H9 (cell line): ENCODE measurements at regions not wholly inside any gene's neighbourhood (a gene's known extent, or its start where the extent isn't known, plus 50 kb on each side); places are given as distances from the start of the nearest gene placed in this dataset.

ENCODE experiments used
- DNase-seq: peaks from one replicate; pipeline ENCODE4 v3.0.0-alpha.2; 2017
- H2AFZ ChIP-seq: one replicate; pipeline ENCODE4 v1.6.1; 2013; ENCODE audit warnings: mild to moderate bottlenecking, low read length, control low read depth, moderate library complexity
- H2AK5ac ChIP-seq: 2 replicates; pipeline ENCODE4 v1.6.1; 2013; ENCODE audit warnings: low read length, control low read depth, mixed read lengths; ENCODE audit not compliant: insufficient read length
- H2BK120ac ChIP-seq: one replicate; pipeline ENCODE4 v1.6.1; 2013; ENCODE audit warnings: low read depth, mild to moderate bottlenecking, low read length, control low read depth, inconsistent platforms; ENCODE audit not compliant: poor library complexity, severe bottlenecking
- H2BK12ac ChIP-seq: 2 replicates; pipeline ENCODE4 v1.6.1; 2013; ENCODE audit warnings: low read length, control low read depth, mixed read lengths, low read depth; ENCODE audit not compliant: insufficient read length
- H2BK15ac ChIP-seq: 2 replicates; pipeline ENCODE4 v1.6.1; 2013; ENCODE audit warnings: low read depth, low read length, control low read depth
- H2BK20ac ChIP-seq: one replicate; pipeline ENCODE4 v1.6.1; 2013; ENCODE audit warnings: low read depth, mild to moderate bottlenecking, low read length, control low read depth, inconsistent platforms; ENCODE audit not compliant: poor library complexity, severe bottlenecking
- H2BK5ac ChIP-seq: 2 replicates; pipeline ENCODE4 v1.6.1; 2013; ENCODE audit warnings: low read length, control low read depth, mixed read lengths; ENCODE audit not compliant: insufficient read length
- H3K14ac ChIP-seq: 2 replicates; pipeline ENCODE4 v1.6.1; 2013; ENCODE audit warnings: low read length, control low read depth; ENCODE audit not compliant: insufficient read depth
- H3K18ac ChIP-seq: 2 replicates; pipeline ENCODE4 v1.6.1; 2013; ENCODE audit warnings: low read depth, mild to moderate bottlenecking, mixed read lengths, low read length, control low read depth; ENCODE audit not compliant: insufficient read length
- H3K23ac ChIP-seq: 2 replicates; pipeline ENCODE4 v1.6.1; 2013; ENCODE audit warnings: low read length, control low read depth, mixed read lengths, low read depth; ENCODE audit not compliant: insufficient read length
- H3K23me2 ChIP-seq: 2 replicates; pipeline ENCODE4 v1.6.1; 2013; ENCODE audit warnings: low read depth, mild to moderate bottlenecking, mixed read lengths, low read length, control low read depth; ENCODE audit not compliant: insufficient read length, poor library complexity, severe bottlenecking
- H3K27ac ChIP-seq: 2 replicates; pipeline ENCODE4 v1.5.1; 2013; ENCODE audit warnings: low read length, control low read depth, mixed read lengths, low read depth; ENCODE audit not compliant: insufficient read length
- H3K27me3 ChIP-seq: 2 replicates; pipeline ENCODE4 v1.6.1; 2013; ENCODE audit warnings: low read length, control low read depth, inconsistent platforms; ENCODE audit not compliant: insufficient read depth
- H3K4ac ChIP-seq: 2 replicates; pipeline ENCODE4 v1.6.1; 2013; ENCODE audit warnings: low read depth, mild to moderate bottlenecking, control low read depth, inconsistent platforms, low read length, moderate library complexity
- H3K4me1 ChIP-seq: 2 replicates; pipeline ENCODE4 v1.6.1; 2013; ENCODE audit warnings: low read length, control low read depth, inconsistent platforms; ENCODE audit not compliant: insufficient read depth
- H3K4me2 ChIP-seq: 2 replicates; pipeline ENCODE4 v1.6.1; 2013; ENCODE audit warnings: low read length, control low read depth, mixed read lengths; ENCODE audit not compliant: insufficient read length, insufficient read depth
- H3K56ac ChIP-seq: 2 replicates; pipeline ENCODE4 v1.6.1; 2013; ENCODE audit warnings: low read depth, mild to moderate bottlenecking, mixed read lengths, low read length, control low read depth; ENCODE audit not compliant: insufficient read length
- H3K79me1 ChIP-seq: 2 replicates; pipeline ENCODE4 v1.6.1; 2013; ENCODE audit warnings: low read depth, mild to moderate bottlenecking, moderate library complexity, low read length, control low read depth, inconsistent platforms; ENCODE audit not compliant: insufficient read depth, poor library complexity, severe bottlenecking
- H3K79me2 ChIP-seq: 2 replicates; pipeline ENCODE4 v1.6.1; 2013; ENCODE audit warnings: low read length, control low read depth, inconsistent platforms; ENCODE audit not compliant: insufficient read depth
- H3K9ac ChIP-seq: 2 replicates; pipeline ENCODE4 v1.6.1; 2013; ENCODE audit warnings: low read length, control low read depth, mixed read lengths; ENCODE audit not compliant: insufficient read length; ENCODE audit errors: extremely low read depth
- H3K9me3 ChIP-seq: one replicate; pipeline ENCODE4 v1.6.1; 2013; ENCODE audit warnings: low read depth, low read length, inconsistent platforms; ENCODE audit not compliant: control insufficient read depth
- H3T11ph ChIP-seq: one replicate; pipeline ENCODE4 v1.6.1; 2013; ENCODE audit warnings: mild to moderate bottlenecking, low read length, control low read depth, inconsistent platforms
- H4K20me1 ChIP-seq: one replicate; pipeline ENCODE4 v1.6.1; 2013; ENCODE audit not compliant: control insufficient read depth, insufficient read length, insufficient read depth
- H4K5ac ChIP-seq: 2 replicates; pipeline ENCODE4 v1.6.1; 2013; ENCODE audit warnings: low read depth, mild to moderate bottlenecking, mixed read lengths, low read length, control low read depth; ENCODE audit not compliant: insufficient read length
- H4K8ac ChIP-seq: replicated peaks from 2 replicates; pipeline ENCODE4 v1.6.1; 2013; ENCODE audit warnings: low read length, control low read depth, mixed read lengths, low read depth; ENCODE audit not compliant: insufficient read length
- H4K91ac ChIP-seq: 2 replicates; pipeline ENCODE4 v1.6.1; 2013; ENCODE audit warnings: low read depth, mild to moderate bottlenecking, moderate library complexity, mixed read lengths, low read length, control low read depth; ENCODE audit not compliant: insufficient read length
- H3K27ac Mint-ChIP-seq, 3 experiments: 2 replicates in 2 of 3; 3 replicates in 1 of 3; pipeline ENCODE4 v1.8.0; 2020 to 2021; ENCODE audit warnings: mixed read lengths in 3 of 3, mild to moderate bottlenecking in 1 of 3, moderate library complexity in 1 of 3
- H3K27me3 Mint-ChIP-seq: 2 replicates; pipeline ENCODE4 v1.8.0; 2021; ENCODE audit warnings: low read depth, mild to moderate bottlenecking, moderate library complexity, mixed read lengths
- H3K36me3 Mint-ChIP-seq, 3 experiments: 2 replicates in 2 of 3; 3 replicates in 1 of 3; pipeline ENCODE4 v1.8.0; 2020 to 2021; ENCODE audit warnings: low read depth in 3 of 3, mixed read lengths in 3 of 3; ENCODE audit not compliant: insufficient read depth in 1 of 3
- H3K4me1 Mint-ChIP-seq, 2 experiments: 2 replicates each; pipeline ENCODE4 v1.8.0; 2020; ENCODE audit warnings: mixed read lengths in 2 of 2
- H3K4me3 Mint-ChIP-seq, 2 experiments: 2 replicates in 1 of 2; 3 replicates in 1 of 2; pipeline ENCODE4 v1.8.0; 2020 to 2021; ENCODE audit warnings: mild to moderate bottlenecking in 2 of 2, mixed read lengths in 2 of 2, moderate library complexity in 1 of 2
- H3K9me3 Mint-ChIP-seq, 2 experiments: 2 replicates in 1 of 2; 3 replicates in 1 of 2; pipeline ENCODE4 v1.8.0; 2020; ENCODE audit warnings: mild to moderate bottlenecking in 2 of 2, mixed read lengths in 2 of 2, moderate library complexity in 1 of 2
- WGBS: extraction: QIAGEN DNeasy Blood & Tissue Kit; methylation state at CpG from one replicate; pipeline ENCODE4 v1.1.7; 2013; ENCODE audit warnings: missing lambda C conversion rate, low lambda C conversion rate, mixed read lengths; ENCODE audit not compliant: insufficient read length; ENCODE audit errors: extremely low coverage; 5-methylcytosine and 5-hydroxymethylcytosine counted together
- TF ChIP-seq, protein P1 (sequence below): fragments of 200-600 bp; sonication (generic); conservative IDR thresholded peaks from 3 replicates; pipeline ENCODE4 v1.8.0; 2021; ENCODE audit warnings: antibody characterized with exemption, mild to moderate bottlenecking

DNA sequence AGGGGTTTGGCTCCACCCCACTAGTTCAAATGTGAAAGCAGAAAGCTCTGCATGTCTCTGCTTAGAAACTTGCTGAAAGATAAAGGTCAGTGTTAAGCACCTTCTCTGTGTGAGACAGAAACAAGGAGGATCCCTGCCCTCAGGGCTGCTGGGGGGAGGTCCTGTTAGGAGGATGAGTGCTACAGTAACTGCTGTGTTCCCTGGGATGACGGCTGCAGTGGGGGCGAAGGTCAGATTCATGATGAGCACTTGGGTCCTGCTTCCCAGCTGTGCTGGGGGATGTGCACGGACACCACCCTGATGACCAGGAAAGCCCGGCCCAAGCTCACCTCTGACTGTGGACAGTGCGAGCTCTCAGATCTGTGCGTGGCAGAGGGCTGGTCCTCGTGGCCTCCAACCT, 252.6 kb downstream of the DLL1 start:
- Histone ChIP-seq H3K14ac (no peak overlapping the region), H3K56ac (no peak overlapping the region), H2BK15ac (no peak overlapping the region), H2AK5ac (no peak overlapping the region), H3K18ac (no peak overlapping the region), H4K8ac (no peak overlapping the region), H2BK20ac (no peak overlapping the region), H3K9me3 (no peaks in the 10 kb centered on the region), H2BK120ac (no peak overlapping the region), H3K79me2 (no peaks in the 10 kb centered on the region), H2BK12ac (no peak overlapping the region), H3K79me1 (no peaks in the 10 kb centered on the region), H3K27me3 (no peaks in the 10 kb centered on the region), H4K91ac (no peak overlapping the region), H3K23ac (no peak overlapping the region), H3K9ac (no peak overlapping the region), H3K4me1 (peaks cover 3% of the 10 kb centered on the region; the same call in 1 of the 2 replicates), H4K20me1 (no peaks in the 10 kb centered on the region), H4K5ac (no peak overlapping the region), H2BK5ac (no peak overlapping the region), H3T11ph (no peak overlapping the region), H3K4ac (no peak overlapping the region), H3K23me2 (no peaks in the 10 kb centered on the region), H3K27ac (no peak overlapping the region), H3K4me2 (no peak overlapping the region), H2AFZ (no peak overlapping the region)
- H3K27ac Mint-ChIP-seq: peak overlapping the region in 2 of 3 experiments; percentile 57 to 61; a peak in 3 of 7 replicates
- H3K36me3 Mint-ChIP-seq: peaks cover 5 to 41% (median 16%) of the 10 kb centered on the region in 3 experiments; a peak in 6 of 7 replicates
- no peak overlapping the region for H3K4me3 Mint-ChIP-seq
- peaks cover 54 to 58% of the 10 kb centered on the region in 2 experiments for H3K4me1 Mint-ChIP-seq
- TF ChIP-seq, protein P1, sequence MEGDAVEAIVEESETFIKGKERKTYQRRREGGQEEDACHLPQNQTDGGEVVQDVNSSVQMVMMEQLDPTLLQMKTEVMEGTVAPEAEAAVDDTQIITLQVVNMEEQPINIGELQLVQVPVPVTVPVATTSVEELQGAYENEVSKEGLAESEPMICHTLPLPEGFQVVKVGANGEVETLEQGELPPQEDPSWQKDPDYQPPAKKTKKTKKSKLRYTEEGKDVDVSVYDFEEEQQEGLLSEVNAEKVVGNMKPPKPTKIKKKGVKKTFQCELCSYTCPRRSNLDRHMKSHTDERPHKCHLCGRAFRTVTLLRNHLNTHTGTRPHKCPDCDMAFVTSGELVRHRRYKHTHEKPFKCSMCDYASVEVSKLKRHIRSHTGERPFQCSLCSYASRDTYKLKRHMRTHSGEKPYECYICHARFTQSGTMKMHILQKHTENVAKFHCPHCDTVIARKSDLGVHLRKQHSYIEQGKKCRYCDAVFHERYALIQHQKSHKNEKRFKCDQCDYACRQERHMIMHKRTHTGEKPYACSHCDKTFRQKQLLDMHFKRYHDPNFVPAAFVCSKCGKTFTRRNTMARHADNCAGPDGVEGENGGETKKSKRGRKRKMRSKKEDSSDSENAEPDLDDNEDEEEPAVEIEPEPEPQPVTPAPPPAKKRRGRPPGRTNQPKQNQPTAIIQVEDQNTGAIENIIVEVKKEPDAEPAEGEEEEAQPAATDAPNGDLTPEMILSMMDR: no peak
- peaks cover 26 to 28% of the 10 kb centered on the region in 2 experiments for H3K9me3 Mint-ChIP-seq
- no CpG with 5 or more reads among the region's 7 CpGs for WGBS
- peaks cover 10% of the 10 kb centered on the region for H3K27me3 Mint-ChIP-seq
- peak; percentile 52 for DNase-seq
